Karpas-422 (cell line): ENCODE measurements at regions not wholly inside any gene's neighbourhood (a gene's known extent, or its start where the extent isn't known, plus 50 kb on each side); places are given as distances from the start of the nearest gene placed in this dataset.

Experiments
- DNase-seq: peaks from one replicate; pipeline ENCODE4 v3.0.0-alpha.2; 2015
- H2AFZ ChIP-seq: fragments of 200-600 bp; sonication (generic); 2 replicates; pipeline ENCODE4 v1.6.1; 2014; ENCODE audit warnings: antibody characterized with exemption, low read length, mixed read lengths
- H3K27ac ChIP-seq: fragments of 200-600 bp; sonication (generic); 2 replicates; pipeline ENCODE4 v1.5.1; 2014; ENCODE audit warnings: mild to moderate bottlenecking, low read length, moderate library complexity
- H3K27me3 ChIP-seq: fragments of 200-600 bp; sonication (generic); 2 replicates; pipeline ENCODE4 v1.6.1; 2014; ENCODE audit warnings: low read length, mixed read lengths
- H3K36me3 ChIP-seq: fragments of 200-600 bp; sonication (generic); 2 replicates; pipeline ENCODE4 v1.6.1; 2014; ENCODE audit warnings: low read length, mixed read lengths; ENCODE audit not compliant: insufficient read depth
- H3K4me1 ChIP-seq: fragments of 200-600 bp; sonication (generic); 2 replicates; pipeline ENCODE4 v1.6.1; 2014; ENCODE audit warnings: mild to moderate bottlenecking, low read length, mixed read lengths
- H3K4me2 ChIP-seq: fragments of 200-600 bp; sonication (generic); 2 replicates; pipeline ENCODE4 v1.6.1; 2014; ENCODE audit warnings: low read length, low read depth, mild to moderate bottlenecking; ENCODE audit not compliant: poor library complexity, severe bottlenecking
- H3K4me3 ChIP-seq: fragments of 200-600 bp; sonication (generic); 2 replicates; pipeline ENCODE4 v1.5.1; 2014; ENCODE audit warnings: mild to moderate bottlenecking, antibody characterized with exemption, low read length, mixed read lengths
- H3K79me2 ChIP-seq: fragments of 200-600 bp; sonication (generic); 2 replicates; pipeline ENCODE4 v1.6.1; 2014; ENCODE audit warnings: mild to moderate bottlenecking, low read length, mixed read lengths
- H3K9ac ChIP-seq: fragments of 200-600 bp; sonication (generic); 2 replicates; pipeline ENCODE4 v1.6.0; 2014; ENCODE audit warnings: low read length
- H3K9me2 ChIP-seq: fragments of 200-600 bp; sonication (generic), shearing (Covaris generic); replicated peaks from 2 replicates; pipeline ENCODE4 v1.6.0; 2014; ENCODE audit warnings: mild to moderate bottlenecking, low read length, moderate library complexity; ENCODE audit not compliant: insufficient read depth
- H3K9me3 ChIP-seq: fragments of 300-700, 200-600 bp; sonication (generic); 2 replicates; pipeline ENCODE4 v1.6.1; 2014; ENCODE audit warnings: low read length, mixed read lengths
- H4K20me1 ChIP-seq: fragments of 200-600 bp; sonication (generic); 2 replicates; pipeline ENCODE4 v1.6.1; 2014; ENCODE audit warnings: mild to moderate bottlenecking, antibody characterized with exemption, low read length, low read depth; ENCODE audit not compliant: insufficient read depth

GRCh38 chr6:91860541-91861335 lies 1273.9 kb upstream of the MAP3K7 start:
- no peaks in the 10 kb centered on the region for H3K4me1 ChIP-seq
- no peaks in the 10 kb centered on the region for H3K27me3 ChIP-seq
- no peak overlapping the region for H3K4me3 ChIP-seq
- no peak for DNase-seq
- no peak overlapping the region for H2AFZ ChIP-seq
- H3K27ac ChIP-seq, result no peak overlapping the region
- H3K36me3 ChIP-seq, result no peaks in the 10 kb centered on the region
- no peaks in the 10 kb centered on the region for H3K9me2 ChIP-seq
- H3K9ac ChIP-seq, result no peak overlapping the region
- H3K79me2 ChIP-seq, result no peaks in the 10 kb centered on the region
- peaks cover 4% of the 10 kb centered on the region for H3K9me3 ChIP-seq
- no peak overlapping the region for H3K4me2 ChIP-seq
- no peaks in the 10 kb centered on the region for H4K20me1 ChIP-seq

GRCh38 chr6:91852252-91852651 lies 1265.4 kb upstream of the MAP3K7 start:
- H3K4me3 ChIP-seq, result no peak overlapping the region
- no peak overlapping the region for H3K9ac ChIP-seq
- no peak for DNase-seq
- no peak overlapping the region for H3K4me2 ChIP-seq
- H3K4me1 ChIP-seq, result no peaks in the 10 kb centered on the region
- H3K79me2 ChIP-seq, result no peaks in the 10 kb centered on the region
- no peak overlapping the region for H3K27ac ChIP-seq
- no peaks in the 10 kb centered on the region for H4K20me1 ChIP-seq
- H3K27me3 ChIP-seq, result no peaks in the 10 kb centered on the region
- H2AFZ ChIP-seq, result no peak overlapping the region
- no peaks in the 10 kb centered on the region for H3K36me3 ChIP-seq
- H3K9me3 ChIP-seq, result peaks cover 7% of the 10 kb centered on the region; the same call in 1 of the 2 replicates
- no peaks in the 10 kb centered on the region for H3K9me2 ChIP-seq

GRCh38 chr6:91834813-91835212 lies 1247.9 kb upstream of the MAP3K7 start:
- Histone ChIP-seq H3K27ac (no peak overlapping the region), H3K9me3 (peaks cover 12% of the 10 kb centered on the region; the same call in 1 of the 2 replicates), H3K4me2 (no peak overlapping the region), H4K20me1 (no peaks in the 10 kb centered on the region), H3K9ac (no peak overlapping the region), H3K79me2 (no peaks in the 10 kb centered on the region), H3K36me3 (no peaks in the 10 kb centered on the region), H3K4me1 (no peaks in the 10 kb centered on the region), H2AFZ (no peak overlapping the region), H3K9me2 (no peaks in the 10 kb centered on the region), H3K4me3 (no peak overlapping the region), H3K27me3 (no peaks in the 10 kb centered on the region)
- DNase-seq, result no peak

- Histone ChIP-seq H3K27ac (no peak overlapping the region), H3K27me3 (no peaks in the 10 kb centered on the region), H3K4me3 (no peak overlapping the region), H3K9me2 (no peaks in the 10 kb centered on the region), H3K36me3 (no peaks in the 10 kb centered on the region), H3K9me3 (peaks cover 12% of the 10 kb centered on the region), H4K20me1 (no peaks in the 10 kb centered on the region), H3K4me1 (no peaks in the 10 kb centered on the region), H2AFZ (no peak overlapping the region), H3K4me2 (no peak overlapping the region), H3K9ac (no peak overlapping the region), H3K79me2 (no peaks in the 10 kb centered on the region)
- no peak for DNase-seq
Observed at GRCh38 chr6:91827151-91827550, 1240.3 kb upstream of the MAP3K7 start.

- peaks cover 11% of the 10 kb centered on the region for H3K9me3 ChIP-seq
- H3K36me3 ChIP-seq, result no peaks in the 10 kb centered on the region
- H3K4me3 ChIP-seq, result no peak overlapping the region
- no peak overlapping the region for H3K4me2 ChIP-seq
- H2AFZ ChIP-seq, result no peak overlapping the region
- DNase-seq, result no peak
- no peaks in the 10 kb centered on the region for H3K9me2 ChIP-seq
- no peaks in the 10 kb centered on the region for H3K79me2 ChIP-seq
- H3K4me1 ChIP-seq, result no peaks in the 10 kb centered on the region
- no peaks in the 10 kb centered on the region for H4K20me1 ChIP-seq
- no peaks in the 10 kb centered on the region for H3K27me3 ChIP-seq
- no peak overlapping the region for H3K9ac ChIP-seq
- H3K27ac ChIP-seq, result no peak overlapping the region
Observed at GRCh38 chr6:91826128-91826527, 1239.3 kb upstream of the MAP3K7 start.

- Histone ChIP-seq H2AFZ (no peak overlapping the region), H3K9me2 (no peaks in the 10 kb centered on the region), H4K20me1 (no peaks in the 10 kb centered on the region), H3K27ac (no peak overlapping the region), H3K79me2 (no peaks in the 10 kb centered on the region), H3K4me1 (no peaks in the 10 kb centered on the region), H3K4me2 (no peak overlapping the region), H3K36me3 (no peaks in the 10 kb centered on the region), H3K27me3 (no peaks in the 10 kb centered on the region), H3K4me3 (no peak overlapping the region), H3K9ac (no peak overlapping the region), H3K9me3 (peaks cover 6% of the 10 kb centered on the region)
- no peak for DNase-seq
Observed at GRCh38 chr6:91824331-91824730, 1237.5 kb upstream of the MAP3K7 start.

GRCh38 chr6:91822581-91822980 lies 1235.7 kb upstream of the MAP3K7 start:
- Histone ChIP-seq H2AFZ (no peak overlapping the region), H3K27ac (no peak overlapping the region), H3K4me1 (no peaks in the 10 kb centered on the region), H3K9me3 (peaks cover 5% of the 10 kb centered on the region), H3K36me3 (no peaks in the 10 kb centered on the region), H3K9me2 (no peaks in the 10 kb centered on the region), H3K4me3 (no peak overlapping the region), H3K79me2 (no peaks in the 10 kb centered on the region), H4K20me1 (no peaks in the 10 kb centered on the region), H3K4me2 (no peak overlapping the region), H3K27me3 (no peaks in the 10 kb centered on the region), H3K9ac (no peak overlapping the region)
- no peak for DNase-seq

- H3K27ac ChIP-seq, result no peak overlapping the region
- DNase-seq, result no peak
Observed at GRCh38 chr6:91816335-91816734, 1229.5 kb upstream of the MAP3K7 start.

More at GRCh38 chr6:91816335-91816734, 1229.5 kb upstream of the MAP3K7 start:
- no peaks in the 10 kb centered on the region for H3K27me3 ChIP-seq
- H4K20me1 ChIP-seq, result no peaks in the 10 kb centered on the region
- H3K4me2 ChIP-seq, result no peak overlapping the region
- peaks cover 7% of the 10 kb centered on the region; the same call in 1 of the 2 replicates for H3K9me3 ChIP-seq
- no peaks in the 10 kb centered on the region for H3K79me2 ChIP-seq
- H3K9me2 ChIP-seq, result no peaks in the 10 kb centered on the region
- H3K9ac ChIP-seq, result no peak overlapping the region
- H3K4me3 ChIP-seq, result no peak overlapping the region
- H3K4me1 ChIP-seq, result no peaks in the 10 kb centered on the region
- no peaks in the 10 kb centered on the region for H3K36me3 ChIP-seq
- H2AFZ ChIP-seq, result no peak overlapping the region
